HCT116 (cell line): ENCODE measurements at regions not wholly inside any gene's neighbourhood (a gene's known extent, or its start where the extent isn't known, plus 50 kb on each side); places are given as distances from the start of the nearest gene placed in this dataset.

Experiments used
- CTCF ChIP-seq, 3 experiments: fragments of 200-600 bp in 1 of 3; sonication (generic) in 1 of 3; IDR thresholded peaks in 2 of 3; conservative IDR thresholded peaks in 1 of 3; 2 replicates each; pipeline ENCODE4 v1.5.1; 2012 to 2017; ENCODE audit warnings: low read depth in 2 of 3, low read length in 2 of 3, antibody characterized with exemption in 1 of 3, borderline replicate concordance in 1 of 3, control low read depth in 1 of 3, mild to moderate bottlenecking in 1 of 3, mixed read lengths in 1 of 3, mixed run types in 1 of 3, moderate library complexity in 1 of 3; ENCODE audit not compliant: insufficient read depth in 1 of 3
- EGR1 ChIP-seq: IDR thresholded peaks from 2 replicates; pipeline ENCODE4 v1.6.1; 2012; ENCODE audit warnings: low read depth

DNA sequence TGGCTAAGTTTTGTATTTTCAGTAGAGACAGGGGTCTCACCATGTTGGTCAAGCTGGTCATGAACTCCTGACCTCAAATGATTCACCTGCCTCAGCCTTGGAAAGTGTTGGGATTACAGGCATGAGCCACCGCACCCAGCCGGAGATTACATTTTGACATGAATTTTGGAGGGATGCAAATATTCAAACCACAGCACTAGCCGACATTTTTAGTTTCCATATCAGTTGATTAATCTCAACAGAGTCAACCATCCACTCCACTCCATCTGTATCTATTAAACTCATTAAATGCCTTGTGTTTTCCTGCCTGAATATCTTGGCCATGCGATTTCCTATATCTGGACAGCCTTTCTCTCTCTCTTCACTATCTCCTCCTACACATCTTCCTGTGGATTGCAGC, 64.1 kb upstream of the PDGFRA start:
- TF ChIP-seq EGR1 (no peak), CTCF (IDR thresholded peaks at IDR 0.05 in 2 of 3, conservative IDR thresholded peaks at IDR 0.05 in 1 of 3; ENCODE audit: borderline replicate concordance in 1 of 3, insufficient read depth in 1 of 3, low read depth in 2 of 3, low read length in 2 of 3) (no peak)
